HUES64 (cell line): ENCODE measurements at regions not wholly inside any gene's neighbourhood (a gene's known extent, or its start where the extent isn't known, plus 50 kb on each side); places are given as distances from the start of the nearest gene placed in this dataset.
"Not testable (repeated sequence)": the region's sequence is repeated elsewhere in the genome, so short reads cannot be mapped to it uniquely, and the experiment has no call there.

Experiments used
- H3K27ac ChIP-seq: 2 replicates; pipeline ENCODE4 v1.7.0; 2013; ENCODE audit warnings: low read depth, low read length, inconsistent platforms
- H3K27me3 ChIP-seq: 2 replicates; pipeline ENCODE4 v1.6.1; 2013; ENCODE audit warnings: mild to moderate bottlenecking, low read length; ENCODE audit not compliant: insufficient read depth
- H3K36me3 ChIP-seq: 2 replicates; pipeline ENCODE4 v1.6.1; 2013; ENCODE audit warnings: mild to moderate bottlenecking, low read length; ENCODE audit not compliant: insufficient read depth
- H3K4me1 ChIP-seq: 2 replicates; pipeline ENCODE4 v1.6.1; 2013; ENCODE audit warnings: mild to moderate bottlenecking, low read length, moderate library complexity; ENCODE audit not compliant: insufficient read depth
- H3K4me3 ChIP-seq: 2 replicates; pipeline ENCODE4 v1.5.1; 2013; ENCODE audit warnings: mild to moderate bottlenecking, low read length, moderate library complexity
- H3K9ac ChIP-seq: 2 replicates; pipeline ENCODE4 v1.6.1; 2013; ENCODE audit warnings: mild to moderate bottlenecking, low read depth, low read length
- H3K9me3 ChIP-seq: 2 replicates; pipeline ENCODE4 v1.6.1; 2013; ENCODE audit warnings: low read depth, low read length; ENCODE audit not compliant: insufficient read depth
- WGBS: fragments of 150-250, 120-280 bp; methylation state at CpG from one replicate; pipeline ENCODE4 v1.1.7; 2013; ENCODE audit warnings: missing lambda C conversion rate; 5-methylcytosine and 5-hydroxymethylcytosine counted together

- H3K27me3 ChIP-seq = no peaks in the 10 kb centered on the region
- WGBS = 81% methylated on average over 4 of the region's 4 CpGs
These were observed 84.0 kb upstream of the OSBPL11 start for GRCh38 chr3:125679258-125679657.

GRCh38 chr3:125681146-125681545 is 85.8 kb upstream of the OSBPL11 start:
- H3K27ac ChIP-seq = no peak overlapping the region
- H3K9ac ChIP-seq = no peak overlapping the region
- no peaks in the 10 kb centered on the region for H3K27me3 ChIP-seq
- H3K4me3 ChIP-seq = no peak overlapping the region
- no peaks in the 10 kb centered on the region for H3K9me3 ChIP-seq
- H3K4me1 ChIP-seq = no peaks in the 10 kb centered on the region
- WGBS = 95% methylated on average over 11 of the region's 11 CpGs
- no peaks in the 10 kb centered on the region for H3K36me3 ChIP-seq

More at GRCh38 chr3:125679258-125679657, 84.0 kb upstream of the OSBPL11 start:
- Histone ChIP-seq H3K9me3 (no peaks in the 10 kb centered on the region), H3K4me1 (no peaks in the 10 kb centered on the region), H3K9ac (no peak overlapping the region), H3K4me3 (no peak overlapping the region), H3K27ac (no peak overlapping the region), H3K36me3 (no peaks in the 10 kb centered on the region)

DNA sequence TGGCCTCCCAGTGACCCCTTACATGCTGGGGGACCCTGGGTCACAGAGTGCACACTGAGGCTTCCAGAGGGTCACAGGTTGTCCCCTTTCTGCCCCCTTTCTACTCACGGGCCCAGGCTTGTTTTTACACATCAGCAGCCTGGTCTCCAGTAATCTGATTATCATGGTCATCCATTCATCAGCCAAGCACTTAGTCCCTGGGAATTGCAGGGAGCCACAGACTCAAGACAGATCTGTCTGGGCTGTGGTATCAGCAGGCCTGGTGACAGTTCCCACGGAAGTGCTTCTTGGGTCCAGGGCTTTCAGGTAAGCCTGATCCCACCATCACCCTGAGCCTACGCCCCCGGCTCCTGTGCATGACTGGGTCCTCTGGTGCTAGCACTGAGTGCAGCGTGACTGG is 86.6 kb upstream of the OSBPL11 start:
- 90% methylated on average over 5 of the region's 5 CpGs for WGBS
- not testable (repeated sequence) for H3K27ac ChIP-seq, H3K4me1 ChIP-seq, H3K9me3 ChIP-seq, H3K9ac ChIP-seq, H3K27me3 ChIP-seq, H3K36me3 ChIP-seq, H3K4me3 ChIP-seq

DNA sequence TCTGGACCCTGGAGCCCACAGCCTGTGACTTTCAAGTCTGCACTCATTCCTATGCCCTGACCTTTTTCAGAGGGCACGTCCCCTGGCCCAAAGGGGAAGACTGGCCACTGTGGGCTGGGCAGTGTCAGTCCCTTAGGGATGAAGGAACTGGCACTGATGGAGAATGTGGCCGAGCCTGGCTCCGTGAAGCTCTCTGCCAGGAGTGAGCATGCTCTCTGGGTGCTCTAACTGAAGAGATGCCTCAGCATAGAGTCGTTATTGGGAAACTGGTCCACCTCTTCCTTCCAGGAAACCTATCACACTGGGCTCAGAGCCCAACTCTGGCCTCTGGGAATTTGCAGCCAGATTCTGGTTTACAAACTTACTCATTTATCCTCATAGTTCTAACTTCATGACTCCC is 87.3 kb upstream of the OSBPL11 start:
- WGBS = 90% methylated on average over 4 of the region's 4 CpGs
- not testable (repeated sequence) for H3K9me3 ChIP-seq, H3K4me1 ChIP-seq, H3K27ac ChIP-seq, H3K4me3 ChIP-seq, H3K36me3 ChIP-seq, H3K9ac ChIP-seq, H3K27me3 ChIP-seq

- Histone ChIP-seq H3K4me1 (no peaks in the 10 kb centered on the region), H3K9ac (no peak overlapping the region), H3K36me3 (no peaks in the 10 kb centered on the region), H3K9me3 (no peaks in the 10 kb centered on the region), H3K27ac (no peak overlapping the region), H3K4me3 (no peak overlapping the region), H3K27me3 (no peaks in the 10 kb centered on the region)
- WGBS = 86% methylated on average over 9 of the region's 9 CpGs
These were observed 88.0 kb upstream of the OSBPL11 start for GRCh38 chr3:125683067-125683829.

DNA sequence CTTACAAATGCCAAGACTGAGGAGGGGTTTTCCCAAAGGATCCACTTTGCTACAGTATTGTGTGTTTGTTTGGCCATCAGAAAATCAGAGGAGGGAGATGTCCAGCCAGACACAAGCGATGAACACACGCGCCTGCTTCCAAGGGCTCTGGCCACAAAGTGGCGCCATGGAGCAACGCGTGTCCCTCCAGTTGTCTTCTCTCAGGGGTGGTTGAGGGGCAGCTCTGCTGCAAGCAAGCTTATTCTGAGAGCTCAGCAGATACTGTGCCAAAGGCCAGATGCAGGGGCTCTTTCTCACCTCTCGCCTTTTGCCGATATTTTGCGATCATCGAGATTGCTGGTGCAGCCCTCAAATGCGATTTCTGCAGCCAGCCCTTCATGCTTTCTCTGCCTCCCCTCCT is 88.9 kb upstream of the OSBPL11 start:
- no peak overlapping the region for H3K4me3 ChIP-seq
- H3K27ac ChIP-seq = no peak overlapping the region
- WGBS = 52% methylated on average over 11 of the region's 11 CpGs

DNA sequence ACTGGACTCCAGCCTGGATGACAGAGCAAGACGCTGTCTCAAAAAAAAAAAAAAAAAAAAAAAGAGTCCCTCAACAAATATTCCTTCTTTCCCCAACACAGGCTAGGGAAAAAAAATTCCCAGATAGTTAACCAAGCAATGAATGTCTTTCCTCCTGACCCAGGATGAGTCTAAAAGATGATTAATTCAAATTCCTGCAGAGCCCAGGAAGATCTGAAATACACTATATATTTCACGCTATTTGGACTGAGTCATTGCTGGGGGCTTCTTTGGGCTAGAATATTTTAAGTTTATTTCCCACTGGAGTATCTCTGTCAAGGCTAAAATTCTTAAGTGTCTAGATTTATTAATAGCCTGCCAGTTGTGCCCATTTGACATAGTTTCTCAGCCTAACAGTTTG is 90.4 kb upstream of the OSBPL11 start:
- WGBS = 100% methylated on average over 1 of the region's 2 CpGs
- H3K9me3 ChIP-seq, H3K4me3 ChIP-seq, H3K4me1 ChIP-seq, H3K9ac ChIP-seq, H3K27me3 ChIP-seq, H3K27ac ChIP-seq, H3K36me3 ChIP-seq: not testable (repeated sequence)

More for the DNA sequence above, 88.9 kb upstream of the OSBPL11 start:
- H3K9me3 ChIP-seq = no peaks in the 10 kb centered on the region
- H3K4me1 ChIP-seq = no peaks in the 10 kb centered on the region
- H3K9ac ChIP-seq = no peak overlapping the region
- H3K27me3 ChIP-seq = no peaks in the 10 kb centered on the region
- H3K36me3 ChIP-seq = no peaks in the 10 kb centered on the region

DNA sequence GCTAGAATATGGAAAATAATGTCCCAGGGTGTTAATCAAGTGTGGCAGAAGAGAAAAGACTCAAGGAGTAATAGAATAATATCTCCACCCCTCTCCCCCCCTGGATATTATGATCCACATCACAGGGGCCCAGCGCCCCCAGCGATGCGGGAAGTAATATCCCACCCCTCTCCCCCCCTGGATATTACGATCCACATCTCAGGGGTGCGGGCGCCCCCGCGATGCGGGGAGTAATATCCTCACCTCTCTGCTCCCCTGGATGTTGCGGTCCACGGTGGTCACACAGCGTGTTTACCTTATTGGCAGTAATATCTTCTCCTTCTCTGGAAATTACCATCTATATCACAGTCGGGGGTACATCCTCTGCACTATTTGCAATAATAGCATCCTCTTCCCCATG is 97.1 kb upstream of the OSBPL11 start:
- H3K4me1 ChIP-seq = no peaks in the 10 kb centered on the region
- no peaks in the 10 kb centered on the region for H3K9me3 ChIP-seq
- no peak overlapping the region for H3K27ac ChIP-seq
- H3K4me3 ChIP-seq = no peak overlapping the region
- H3K27me3 ChIP-seq = no peaks in the 10 kb centered on the region
- H3K9ac ChIP-seq = no peak overlapping the region
- no peaks in the 10 kb centered on the region for H3K36me3 ChIP-seq
- 90% methylated on average over 13 of the region's 13 CpGs for WGBS

- Histone ChIP-seq H3K4me3 (no peak overlapping the region), H3K36me3 (no peaks in the 10 kb centered on the region), H3K4me1 (no peaks in the 10 kb centered on the region), H3K9me3 (no peaks in the 10 kb centered on the region), H3K27ac (no peak overlapping the region), H3K9ac (no peak overlapping the region), H3K27me3 (no peaks in the 10 kb centered on the region)
- 96% methylated on average over 10 of the region's 10 CpGs for WGBS
These were observed 98.6 kb upstream of the OSBPL11 start for GRCh38 chr3:125693887-125694286.

- Histone ChIP-seq H3K9ac (no peak overlapping the region), H3K4me3 (no peak overlapping the region), H3K27ac (no peak overlapping the region), H3K9me3 (no peaks in the 10 kb centered on the region), H3K27me3 (no peaks in the 10 kb centered on the region), H3K36me3 (no peaks in the 10 kb centered on the region), H3K4me1 (no peaks in the 10 kb centered on the region)
- WGBS = 92% methylated on average over 14 of the region's 14 CpGs
These were observed 99.5 kb upstream of the OSBPL11 start for GRCh38 chr3:125694761-125695294.

GRCh38 chr3:125695688-125696087 is 100.4 kb upstream of the OSBPL11 start:
- Histone ChIP-seq H3K4me1 (no peaks in the 10 kb centered on the region), H3K9ac (no peak overlapping the region), H3K4me3 (no peak overlapping the region), H3K36me3 (no peaks in the 10 kb centered on the region), H3K9me3 (no peaks in the 10 kb centered on the region), H3K27me3 (no peaks in the 10 kb centered on the region), H3K27ac (no peak overlapping the region)
- 95% methylated on average over 6 of the region's 6 CpGs for WGBS

DNA sequence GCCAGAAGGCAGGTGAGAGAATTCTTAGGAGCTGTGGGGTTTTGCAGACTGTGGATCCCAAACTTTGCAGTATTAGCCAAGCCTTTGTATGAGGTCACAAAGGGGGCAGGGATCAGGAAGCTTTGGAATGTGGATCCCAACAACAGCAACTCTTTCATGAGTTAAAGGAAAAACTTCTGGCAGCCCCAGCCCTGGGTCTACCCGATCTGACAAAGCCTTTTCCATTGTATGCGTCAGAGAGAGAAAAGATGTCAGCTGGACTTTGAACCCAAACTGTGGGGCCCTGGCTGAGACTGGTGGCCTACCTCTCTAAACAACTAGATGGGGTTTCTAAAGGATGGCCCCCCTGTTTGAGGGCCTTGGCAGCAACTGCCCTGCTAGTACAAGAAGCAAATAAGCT is 101.8 kb upstream of the OSBPL11 start:
- WGBS = 83% methylated on average over 2 of the region's 2 CpGs
- not testable (repeated sequence) for H3K4me1 ChIP-seq

More for the DNA sequence above, 101.8 kb upstream of the OSBPL11 start:
- not testable (repeated sequence) for H3K36me3 ChIP-seq, H3K27me3 ChIP-seq, H3K4me3 ChIP-seq, H3K9ac ChIP-seq, H3K9me3 ChIP-seq, H3K27ac ChIP-seq
